ENCODE measurements at regions not wholly inside any gene's neighbourhood (a gene's known extent, or its start where the extent isn't known, plus 50 kb on each side); places are given as distances from the start of the nearest gene placed in this dataset.
"Not testable (repeated sequence)": the region's sequence is repeated elsewhere in the genome, so short reads cannot be mapped to it uniquely, and the experiment has no call there.

GRCh38 chr12:131632652-131633023, 78.3 kb upstream of the SFSWAP start:
- TF ChIP-seq POLR2A (IDR thresholded peaks at IDR 0.05; ENCODE audit: low read length); GATA1 (IDR thresholded peaks at IDR 0.05; ENCODE audit: low read depth, low read length): not testable (repeated sequence)
